Cardiac muscle cell (in vitro differentiated cells and primary cell): ENCODE measurements at regions not wholly inside any gene's neighbourhood (a gene's known extent, or its start where the extent isn't known, plus 50 kb on each side); places are given as distances from the start of the nearest gene placed in this dataset.

Experiments
- DNase-seq, 2 donors: peaks; one replicate each; pipeline versions ENCODE4 v3.0.0 to v3.0.0-alpha.2; 2010 to 2017; ENCODE audit warnings: low read depth in 1 of 2, low spot score in 1 of 2
- H3K27ac ChIP-seq: fragments of 200-600 bp; sonication (generic); 2 replicates; pipeline ENCODE4 v1.5.1; 2016
- H3K27me3 ChIP-seq: fragments of 200-600 bp; sonication (generic); 2 replicates; pipeline ENCODE4 v1.6.0; 2016; ENCODE audit warnings: control low read depth
- H3K36me3 ChIP-seq: fragments of 200-600 bp; sonication (generic); 2 replicates; pipeline ENCODE4 v1.5.1; 2016; ENCODE audit warnings: control low read depth
- H3K4me1 ChIP-seq: fragments of 200-600 bp; sonication (generic); 2 replicates; pipeline ENCODE4 v1.8.1; 2017; ENCODE audit warnings: low read depth, mild to moderate bottlenecking, mixed run types
- H3K4me3 ChIP-seq: fragments of 200-600 bp; sonication (generic); 2 replicates; pipeline ENCODE4 v1.5.1; 2016; ENCODE audit warnings: mild to moderate bottlenecking
- H3K9me3 ChIP-seq: fragments of 200-600 bp; sonication (generic); 2 replicates; pipeline ENCODE4 v1.5.1; 2017; ENCODE audit warnings: low read depth, mild to moderate bottlenecking, control low read depth
- CTCF ChIP-seq: IDR thresholded peaks from 2 replicates; pipeline ENCODE4 v1.5.1; 2012; ENCODE audit warnings: low read depth, mild to moderate bottlenecking, low read length

GRCh38 chr5:23139338-23140171 lies 286.4 kb upstream of the CDH12 start:
- no peak for TF ChIP-seq CTCF
- Histone ChIP-seq H3K27me3 (no peaks in the 10 kb centered on the region), H3K36me3 (no peaks in the 10 kb centered on the region), H3K9me3 (no peaks in the 10 kb centered on the region), H3K4me3 (no peak overlapping the region), H3K4me1 (no peaks in the 10 kb centered on the region), H3K27ac (no peak overlapping the region)
- DNase-seq, result peak; percentile 4 to 50

- H3K36me3 ChIP-seq, result no peaks in the 10 kb centered on the region
- DNase-seq, result no peak
Measured at GRCh38 chr5:23136958-23137357, 283.8 kb upstream of the CDH12 start.

GRCh38 chr5:23132231-23132630 lies 279.1 kb upstream of the CDH12 start:
- no peak for DNase-seq
- TF ChIP-seq CTCF, result no peak
- H3K36me3 ChIP-seq, result no peaks in the 10 kb centered on the region
- H3K9me3 ChIP-seq, result no peaks in the 10 kb centered on the region
- H3K4me1 ChIP-seq, result no peaks in the 10 kb centered on the region
- no peak overlapping the region for H3K4me3 ChIP-seq
- H3K27me3 ChIP-seq, result no peaks in the 10 kb centered on the region
- no peak overlapping the region for H3K27ac ChIP-seq

More at GRCh38 chr5:23136958-23137357, 283.8 kb upstream of the CDH12 start:
- TF ChIP-seq CTCF, result no peak
- no peaks in the 10 kb centered on the region for H3K27me3 ChIP-seq
- H3K27ac ChIP-seq, result no peak overlapping the region
- no peaks in the 10 kb centered on the region for H3K9me3 ChIP-seq
- no peak overlapping the region for H3K4me3 ChIP-seq
- no peaks in the 10 kb centered on the region for H3K4me1 ChIP-seq

- no peak overlapping the region for H3K4me3 ChIP-seq
- H3K36me3 ChIP-seq, result no peaks in the 10 kb centered on the region
- H3K4me1 ChIP-seq, result no peaks in the 10 kb centered on the region
- H3K27me3 ChIP-seq, result no peaks in the 10 kb centered on the region
- no peak overlapping the region for H3K27ac ChIP-seq
- TF ChIP-seq CTCF, result no peak
- DNase-seq, result no peak
- H3K9me3 ChIP-seq, result no peaks in the 10 kb centered on the region
Measured at GRCh38 chr5:23112237-23112636, 259.1 kb upstream of the CDH12 start.

- no peak for TF ChIP-seq CTCF
- no peaks in the 10 kb centered on the region for H3K36me3 ChIP-seq
- H3K27ac ChIP-seq, result no peak overlapping the region
- DNase-seq, result no peak
- H3K9me3 ChIP-seq, result no peaks in the 10 kb centered on the region
- H3K27me3 ChIP-seq, result no peaks in the 10 kb centered on the region
- H3K4me3 ChIP-seq, result no peak overlapping the region
- no peaks in the 10 kb centered on the region for H3K4me1 ChIP-seq
Measured at GRCh38 chr5:23105021-23105420, 251.9 kb upstream of the CDH12 start.
